SK-N-SH (cell line): ENCODE measurements at regions not wholly inside any gene's neighbourhood (a gene's known extent, or its start where the extent isn't known, plus 50 kb on each side); places are given as distances from the start of the nearest gene placed in this dataset.

Experiments used
- CTCF ChIA-PET: fragments of 300-600, 350-600 bp; formaldehyde crosslinking; extraction: SDS; loops from one replicate; lab custom pipeline; 2021; lab: Yijun Ruan, JAX
- POLR2A ChIA-PET: fragments of 350-600 bp; sonication (Branson Sonifier 250); formaldehyde crosslinking; extraction: SDS; loops from one replicate; lab custom pipeline; 2020; ENCODE audit warnings: antibody characterized with exemption, inconsistent platforms; lab: Yijun Ruan, JAX
- DNase-seq: peaks from one replicate; pipeline ENCODE4 v3.0.0; 2012
- H2AFZ ChIP-seq: fragments of 200-600 bp; sonication (generic); 2 replicates; pipeline ENCODE4 v1.8.1; 2016; ENCODE audit warnings: antibody characterized with exemption, mild to moderate bottlenecking, low read depth
- H3F3A ChIP-seq: fragments of 200-600 bp; sonication (generic); replicated peaks from 2 replicates; pipeline ENCODE3; 2016; ENCODE audit warnings: antibody characterized with exemption, mild to moderate bottlenecking; ENCODE audit not compliant: insufficient read depth
- H3K27ac ChIP-seq, 2 experiments: fragments of 200-500 bp in 1 of 2; fragments of 200-600 bp in 1 of 2; sonication (Bioruptor generic) in 1 of 2; sonication (generic), shearing (Covaris generic) in 1 of 2; 2 replicates each; pipeline versions ENCODE4 v1.5.1 to v1.6.1; 2014 to 2016; ENCODE audit warnings: low read depth in 2 of 2, inconsistent platforms in 1 of 2, low read length in 1 of 2, mild to moderate bottlenecking in 1 of 2, mixed read lengths in 1 of 2
- H3K27me3 ChIP-seq: fragments of 200-600 bp; sonication (generic), shearing (Covaris generic); 2 replicates; pipeline ENCODE4 v1.6.1; 2016; ENCODE audit warnings: mixed run types; ENCODE audit not compliant: insufficient read depth
- H3K36me3 ChIP-seq, 2 experiments: fragments of 200-500 bp in 1 of 2; fragments of 200-600 bp in 1 of 2; sonication (Bioruptor generic) in 1 of 2; sonication (generic) in 1 of 2; replicated peaks in 1 of 2; 2 replicates each; pipeline versions ENCODE3 to v1.5.1; 2014 to 2016; ENCODE audit warnings: low read length in 1 of 2, mild to moderate bottlenecking in 1 of 2; ENCODE audit not compliant: insufficient read depth in 2 of 2, control insufficient read depth in 1 of 2
- H3K4me1 ChIP-seq, 2 experiments: fragments of 200-500 bp in 1 of 2; fragments of 200-600 bp in 1 of 2; sonication (Bioruptor generic) in 1 of 2; sonication (generic), shearing (Covaris generic) in 1 of 2; 2 replicates each; pipeline versions ENCODE4 v1.5.1 to v1.6.1; 2014 to 2016; ENCODE audit warnings: low read depth in 1 of 2, low read length in 1 of 2, mixed run types in 1 of 2; ENCODE audit not compliant: insufficient read depth in 2 of 2, control insufficient read depth in 1 of 2
- H3K4me2 ChIP-seq: fragments of 200-600 bp; sonication (generic), shearing (Covaris generic); 2 replicates; pipeline ENCODE4 v1.6.1; 2017; ENCODE audit warnings: mixed run types
- H3K4me3 ChIP-seq, 2 experiments: fragments of 200-500 bp in 1 of 2; fragments of 200-600 bp in 1 of 2; sonication (Bioruptor generic) in 1 of 2; sonication (generic), shearing (Covaris generic) in 1 of 2; 2 replicates each; pipeline versions ENCODE4 v1.5.1 to v1.8.1; 2014 to 2016; ENCODE audit warnings: low read depth in 2 of 2, inconsistent platforms in 1 of 2, low read length in 1 of 2, mild to moderate bottlenecking in 1 of 2, mixed read lengths in 1 of 2, moderate library complexity in 1 of 2
- H3K79me2 ChIP-seq: fragments of 200-600 bp; sonication (generic); 2 replicates; pipeline ENCODE4 v1.8.1; 2017; ENCODE audit warnings: mild to moderate bottlenecking; ENCODE audit not compliant: insufficient read depth
- H3K9ac ChIP-seq: fragments of 200-600 bp; sonication (generic); 2 replicates; pipeline ENCODE4 v1.6.1; 2017; ENCODE audit warnings: mixed run types
- H3K9me2 ChIP-seq: fragments of 200-600 bp; sonication (generic); 2 replicates; pipeline ENCODE4 v1.6.1; 2017; ENCODE audit warnings: mixed run types
- H3K9me3 ChIP-seq: fragments of 200-600 bp; sonication (generic); 2 replicates; pipeline ENCODE4 v1.6.1; 2017; ENCODE audit warnings: mixed run types, mild to moderate bottlenecking, moderate library complexity
- H4K20me1 ChIP-seq: fragments of 200-600 bp; sonication (generic); 2 replicates; pipeline ENCODE4 v1.6.1; 2017; ENCODE audit warnings: mild to moderate bottlenecking, mixed run types; ENCODE audit not compliant: insufficient read depth
- CHD2 ChIP-seq: fragments of 150-350 bp; IDR thresholded peaks from 2 replicates; pipeline ENCODE4 v1.6.1; 2018; ENCODE audit warnings: low read length; ENCODE audit not compliant: partially characterized antibody
- EP300 ChIP-seq, 2 experiments: IDR thresholded peaks; 2 replicates each; pipeline versions ENCODE4 v1.4.0 to v1.6.1; 2012; ENCODE audit warnings: borderline replicate concordance in 1 of 2, low read depth in 1 of 2, low read length in 1 of 2
- EZH2phosphoT487 ChIP-seq: fragments of 200-600 bp; sonication (generic); IDR thresholded peaks from 2 replicates; pipeline ENCODE4 v1.6.1; 2017; ENCODE audit warnings: low read depth, mixed run types, mild to moderate bottlenecking, antibody characterized with exemption, moderate library complexity, borderline replicate concordance
- FOXJ3 ChIP-seq: sonication (generic); formaldehyde crosslinking; IDR thresholded peaks from 2 replicates; pipeline ENCODE4 v1.5.1; 2020; ENCODE audit warnings: mild to moderate bottlenecking, missing genetic modification reagents
- MEF2A ChIP-seq: IDR thresholded peaks from 2 replicates; pipeline ENCODE4 v1.4.0; 2012; ENCODE audit warnings: low read depth, borderline replicate concordance
- NRF1 ChIP-seq: IDR thresholded peaks from 2 replicates; pipeline ENCODE4 v1.6.1; 2012; ENCODE audit warnings: low read depth, mild to moderate bottlenecking, low read length
- RFX5 ChIP-seq: IDR thresholded peaks from 2 replicates; pipeline ENCODE4 v1.6.1; 2012; ENCODE audit warnings: mild to moderate bottlenecking, improper control_type of control experiment, low read length
- SIN3A ChIP-seq: IDR thresholded peaks from 2 replicates; pipeline ENCODE4 v1.6.1; 2012; ENCODE audit warnings: low read depth, mild to moderate bottlenecking, low read length, moderate library complexity, borderline replicate concordance
- TAF1 ChIP-seq: IDR thresholded peaks from 2 replicates; pipeline ENCODE4 v1.6.1; 2012; ENCODE audit warnings: low read depth, mild to moderate bottlenecking, low read length, moderate library complexity, borderline replicate concordance
- TCF12 ChIP-seq: IDR thresholded peaks from 2 replicates; pipeline ENCODE4 v1.4.0; 2012
- YY1 ChIP-seq: IDR thresholded peaks from 2 replicates; pipeline ENCODE4 v1.4.0; 2012; ENCODE audit warnings: low read depth, mild to moderate bottlenecking
- WGBS: methylation state at CpG from one replicate; pipeline ENCODE4 v1.1.6; 2017; ENCODE audit warnings: low lambda C conversion rate; 5-methylcytosine and 5-hydroxymethylcytosine counted together
- TF ChIP-seq, protein P1 (sequence below): IDR thresholded peaks from 2 replicates; pipeline ENCODE4 v1.4.0; 2012; ENCODE audit warnings: low read depth
- TF ChIP-seq, protein P2 (sequence below): fragments of 200-600 bp; sonication (generic); IDR thresholded peaks from 2 replicates; pipeline ENCODE4 v1.6.1; 2017; ENCODE audit warnings: antibody characterized with exemption, mild to moderate bottlenecking, moderate library complexity
- TF ChIP-seq, protein P3 (sequence below): fragments of 150-350 bp; IDR thresholded peaks from 2 replicates; pipeline ENCODE4 v1.6.1; 2016; ENCODE audit warnings: mild to moderate bottlenecking, low read depth, low read length
- TF ChIP-seq, protein P4 (sequence below): fragments of 150-350 bp; IDR thresholded peaks from 2 replicates; pipeline ENCODE4 v1.6.1; 2017; ENCODE audit warnings: antibody characterized with exemption, low read length, low read depth, borderline replicate concordance
- TF ChIP-seq, protein P5 (sequence below): IDR thresholded peaks from 2 replicates; pipeline ENCODE4 v1.6.1; 2012; ENCODE audit warnings: mild to moderate bottlenecking, low read depth, low read length, moderate library complexity

DNA sequence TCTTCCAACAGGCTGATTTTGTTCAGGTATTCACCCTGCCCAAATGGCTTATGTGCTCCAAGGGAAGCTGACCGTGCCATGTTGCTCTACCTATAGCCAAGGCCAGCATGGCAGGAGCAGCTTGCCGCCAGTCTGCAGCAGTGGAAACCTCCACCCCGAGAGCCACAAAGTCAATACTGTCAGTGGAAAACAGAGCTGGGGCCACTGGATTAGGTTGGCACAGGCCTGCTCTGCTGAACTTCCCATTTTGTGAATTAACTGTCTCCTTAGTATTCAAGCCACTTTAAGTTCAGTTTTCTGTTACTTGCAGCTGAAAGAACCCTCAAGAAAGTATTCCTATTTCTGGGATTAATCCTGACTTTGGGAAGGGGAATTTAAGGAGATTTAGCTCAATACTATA lies 63.8 kb upstream of the XCR1 start:
- no peak overlapping the region for H2AFZ ChIP-seq
- H3K4me3 ChIP-seq, result no peak overlapping the region
- no peaks in the 10 kb centered on the region for H3K79me2 ChIP-seq
- no peaks in the 10 kb centered on the region for H3K9me2 ChIP-seq
- no peaks in the 10 kb centered on the region for H3K4me1 ChIP-seq
- H4K20me1 ChIP-seq, result no peaks in the 10 kb centered on the region
- H3K4me2 ChIP-seq, result no peak overlapping the region
- H3K27ac ChIP-seq, result no peak overlapping the region
- H3K27me3 ChIP-seq, result peaks cover 11% of the 10 kb centered on the region; the same call in 1 of the 2 replicates
- no peak overlapping the region for H3K9ac ChIP-seq
- WGBS, result 33% methylated on average over 3 of the region's 3 CpGs
- no peak for TF ChIP-seq TCF12
- no peak for TF ChIP-seq EP300 (IDR thresholded peaks at IDR 0.05; ENCODE audit: borderline replicate concordance in 1 of 2, low read depth in 1 of 2, low read length in 1 of 2)
- TF ChIP-seq FOXJ3, result no peak
- no peak for TF ChIP-seq MEF2A
- TF ChIP-seq, all 33 proteins: peak for 0
- no peak for DNase-seq
- ChIA-PET CTCF (interaction anchor here (0.8 to 6.1 kb wide), 3 partner anchors 10 to 152 kb away, joined by 3 to 67 read pairs (median 5); no protein-coding TSS in a partner anchor), POLR2A (no interaction called here)
- H3K36me3 ChIP-seq, result no peaks in the 10 kb centered on the region
- H3K9me3 ChIP-seq, result no peaks in the 10 kb centered on the region
- H3F3A ChIP-seq, result no peaks in the 10 kb centered on the region

DNA sequence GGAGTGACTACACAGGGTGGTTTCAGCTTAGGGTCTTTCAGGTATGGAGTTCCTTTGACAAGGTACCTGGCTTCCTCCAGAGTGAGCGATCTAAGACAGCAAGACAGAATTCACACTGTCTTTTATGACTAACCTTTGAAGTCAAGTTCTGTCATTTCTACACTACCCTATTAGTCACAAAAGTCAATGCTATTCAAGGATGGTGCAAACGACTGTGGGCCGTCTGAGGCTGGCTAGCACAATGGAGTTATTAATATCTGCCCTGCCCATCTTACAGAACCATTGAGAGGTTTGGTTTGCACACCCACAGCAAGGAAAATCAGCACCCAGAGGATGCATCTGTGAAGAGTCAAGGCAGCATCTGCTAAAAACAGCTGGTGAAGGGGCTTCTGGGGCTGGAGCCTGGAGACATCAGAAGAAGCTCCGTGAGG lies 62.9 kb upstream of the XCR1 start:
- Histone ChIP-seq H3K4me2 (no peak overlapping the region), H3K9me2 (no peaks in the 10 kb centered on the region), H2AFZ (no peak overlapping the region), H3F3A (no peaks in the 10 kb centered on the region)
- no peak for DNase-seq
- TF ChIP-seq SIN3A, result no peak
- TF ChIP-seq, protein P1, sequence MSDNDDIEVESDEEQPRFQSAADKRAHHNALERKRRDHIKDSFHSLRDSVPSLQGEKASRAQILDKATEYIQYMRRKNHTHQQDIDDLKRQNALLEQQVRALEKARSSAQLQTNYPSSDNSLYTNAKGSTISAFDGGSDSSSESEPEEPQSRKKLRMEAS, result no peak
- TF ChIP-seq, protein P2, sequence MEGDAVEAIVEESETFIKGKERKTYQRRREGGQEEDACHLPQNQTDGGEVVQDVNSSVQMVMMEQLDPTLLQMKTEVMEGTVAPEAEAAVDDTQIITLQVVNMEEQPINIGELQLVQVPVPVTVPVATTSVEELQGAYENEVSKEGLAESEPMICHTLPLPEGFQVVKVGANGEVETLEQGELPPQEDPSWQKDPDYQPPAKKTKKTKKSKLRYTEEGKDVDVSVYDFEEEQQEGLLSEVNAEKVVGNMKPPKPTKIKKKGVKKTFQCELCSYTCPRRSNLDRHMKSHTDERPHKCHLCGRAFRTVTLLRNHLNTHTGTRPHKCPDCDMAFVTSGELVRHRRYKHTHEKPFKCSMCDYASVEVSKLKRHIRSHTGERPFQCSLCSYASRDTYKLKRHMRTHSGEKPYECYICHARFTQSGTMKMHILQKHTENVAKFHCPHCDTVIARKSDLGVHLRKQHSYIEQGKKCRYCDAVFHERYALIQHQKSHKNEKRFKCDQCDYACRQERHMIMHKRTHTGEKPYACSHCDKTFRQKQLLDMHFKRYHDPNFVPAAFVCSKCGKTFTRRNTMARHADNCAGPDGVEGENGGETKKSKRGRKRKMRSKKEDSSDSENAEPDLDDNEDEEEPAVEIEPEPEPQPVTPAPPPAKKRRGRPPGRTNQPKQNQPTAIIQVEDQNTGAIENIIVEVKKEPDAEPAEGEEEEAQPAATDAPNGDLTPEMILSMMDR, result no peak
- TF ChIP-seq, protein P3, sequence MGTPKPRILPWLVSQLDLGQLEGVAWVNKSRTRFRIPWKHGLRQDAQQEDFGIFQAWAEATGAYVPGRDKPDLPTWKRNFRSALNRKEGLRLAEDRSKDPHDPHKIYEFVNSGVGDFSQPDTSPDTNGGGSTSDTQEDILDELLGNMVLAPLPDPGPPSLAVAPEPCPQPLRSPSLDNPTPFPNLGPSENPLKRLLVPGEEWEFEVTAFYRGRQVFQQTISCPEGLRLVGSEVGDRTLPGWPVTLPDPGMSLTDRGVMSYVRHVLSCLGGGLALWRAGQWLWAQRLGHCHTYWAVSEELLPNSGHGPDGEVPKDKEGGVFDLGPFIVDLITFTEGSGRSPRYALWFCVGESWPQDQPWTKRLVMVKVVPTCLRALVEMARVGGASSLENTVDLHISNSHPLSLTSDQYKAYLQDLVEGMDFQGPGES, result no peak
- TF ChIP-seq NRF1, result no peak
- no peak for TF ChIP-seq TAF1
- no peak for TF ChIP-seq RFX5
- no peak for TF ChIP-seq EZH2phosphoT487
- TF ChIP-seq, protein P4, sequence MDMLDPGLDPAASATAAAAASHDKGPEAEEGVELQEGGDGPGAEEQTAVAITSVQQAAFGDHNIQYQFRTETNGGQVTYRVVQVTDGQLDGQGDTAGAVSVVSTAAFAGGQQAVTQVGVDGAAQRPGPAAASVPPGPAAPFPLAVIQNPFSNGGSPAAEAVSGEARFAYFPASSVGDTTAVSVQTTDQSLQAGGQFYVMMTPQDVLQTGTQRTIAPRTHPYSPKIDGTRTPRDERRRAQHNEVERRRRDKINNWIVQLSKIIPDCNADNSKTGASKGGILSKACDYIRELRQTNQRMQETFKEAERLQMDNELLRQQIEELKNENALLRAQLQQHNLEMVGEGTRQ, result no peak
- TF ChIP-seq, protein P5, sequence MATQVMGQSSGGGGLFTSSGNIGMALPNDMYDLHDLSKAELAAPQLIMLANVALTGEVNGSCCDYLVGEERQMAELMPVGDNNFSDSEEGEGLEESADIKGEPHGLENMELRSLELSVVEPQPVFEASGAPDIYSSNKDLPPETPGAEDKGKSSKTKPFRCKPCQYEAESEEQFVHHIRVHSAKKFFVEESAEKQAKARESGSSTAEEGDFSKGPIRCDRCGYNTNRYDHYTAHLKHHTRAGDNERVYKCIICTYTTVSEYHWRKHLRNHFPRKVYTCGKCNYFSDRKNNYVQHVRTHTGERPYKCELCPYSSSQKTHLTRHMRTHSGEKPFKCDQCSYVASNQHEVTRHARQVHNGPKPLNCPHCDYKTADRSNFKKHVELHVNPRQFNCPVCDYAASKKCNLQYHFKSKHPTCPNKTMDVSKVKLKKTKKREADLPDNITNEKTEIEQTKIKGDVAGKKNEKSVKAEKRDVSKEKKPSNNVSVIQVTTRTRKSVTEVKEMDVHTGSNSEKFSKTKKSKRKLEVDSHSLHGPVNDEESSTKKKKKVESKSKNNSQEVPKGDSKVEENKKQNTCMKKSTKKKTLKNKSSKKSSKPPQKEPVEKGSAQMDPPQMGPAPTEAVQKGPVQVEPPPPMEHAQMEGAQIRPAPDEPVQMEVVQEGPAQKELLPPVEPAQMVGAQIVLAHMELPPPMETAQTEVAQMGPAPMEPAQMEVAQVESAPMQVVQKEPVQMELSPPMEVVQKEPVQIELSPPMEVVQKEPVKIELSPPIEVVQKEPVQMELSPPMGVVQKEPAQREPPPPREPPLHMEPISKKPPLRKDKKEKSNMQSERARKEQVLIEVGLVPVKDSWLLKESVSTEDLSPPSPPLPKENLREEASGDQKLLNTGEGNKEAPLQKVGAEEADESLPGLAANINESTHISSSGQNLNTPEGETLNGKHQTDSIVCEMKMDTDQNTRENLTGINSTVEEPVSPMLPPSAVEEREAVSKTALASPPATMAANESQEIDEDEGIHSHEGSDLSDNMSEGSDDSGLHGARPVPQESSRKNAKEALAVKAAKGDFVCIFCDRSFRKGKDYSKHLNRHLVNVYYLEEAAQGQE, result no peak
- TF ChIP-seq YY1, result no peak
- no peak for TF ChIP-seq CHD2
- TF ChIP-seq, all 33 proteins: peak for 0
- 46% methylated on average over 4 of the region's 4 CpGs for WGBS
- Histone ChIP-seq H3K36me3 (no peaks in the 10 kb centered on the region), H4K20me1 (no peaks in the 10 kb centered on the region), H3K9ac (no peak overlapping the region), H3K27me3 (peaks cover 11% of the 10 kb centered on the region; the same call in 1 of the 2 replicates), H3K9me3 (no peaks in the 10 kb centered on the region), H3K27ac (no peak overlapping the region), H3K4me3 (no peak overlapping the region), H3K4me1 (no peaks in the 10 kb centered on the region), H3K79me2 (no peaks in the 10 kb centered on the region)
- POLR2A ChIA-PET, result no interaction called here
- CTCF ChIA-PET, result interaction anchor here (1.4 to 6.1 kb wide), 3 partner anchors 9 to 152 kb away, joined by 4 to 67 read pairs (median 5); no protein-coding TSS in a partner anchor
